Large intestine (tissue), 3 donors: ENCODE measurements at regions not wholly inside any gene's neighbourhood (a gene's known extent, or its start where the extent isn't known, plus 50 kb on each side); places are given as distances from the start of the nearest gene placed in this dataset.
A peak's percentile ranks its signal among the peaks of the same experiment; 100 is the strongest.

ENCODE experiments used
- DNase-seq, 2 donors: peaks; one replicate each; pipeline versions ENCODE4 v3.0.0 to v3.0.0-alpha.2; 2013
- H3K27ac ChIP-seq: one replicate; pipeline ENCODE4 v1.5.1; 2013; ENCODE audit warnings: low read length
- H3K27me3 ChIP-seq: 2 replicates; pipeline ENCODE4 v1.6.1; 2013; ENCODE audit warnings: low read length; ENCODE audit not compliant: control insufficient read depth, insufficient read depth
- H3K36me3 ChIP-seq: 2 replicates; pipeline ENCODE4 v1.6.1; 2013; ENCODE audit warnings: low read length; ENCODE audit not compliant: control insufficient read depth, insufficient read depth
- H3K4me1 ChIP-seq: one replicate; pipeline ENCODE4 v1.6.1; 2013; ENCODE audit warnings: low read length; ENCODE audit not compliant: control insufficient read depth, insufficient read depth
- H3K4me3 ChIP-seq: one replicate; pipeline ENCODE4 v1.5.1; 2013; ENCODE audit warnings: low read length
- H3K9me3 ChIP-seq: one replicate; pipeline ENCODE4 v1.6.1; 2013; ENCODE audit warnings: mild to moderate bottlenecking, low read depth, low read length, moderate library complexity; ENCODE audit not compliant: control insufficient read depth
- WGBS: methylation state at CpG from one replicate; pipeline ENCODE4 v1.1.5; 2013; ENCODE audit warnings: low lambda C conversion rate; ENCODE audit not compliant: insufficient coverage; 5-methylcytosine and 5-hydroxymethylcytosine counted together

DNA sequence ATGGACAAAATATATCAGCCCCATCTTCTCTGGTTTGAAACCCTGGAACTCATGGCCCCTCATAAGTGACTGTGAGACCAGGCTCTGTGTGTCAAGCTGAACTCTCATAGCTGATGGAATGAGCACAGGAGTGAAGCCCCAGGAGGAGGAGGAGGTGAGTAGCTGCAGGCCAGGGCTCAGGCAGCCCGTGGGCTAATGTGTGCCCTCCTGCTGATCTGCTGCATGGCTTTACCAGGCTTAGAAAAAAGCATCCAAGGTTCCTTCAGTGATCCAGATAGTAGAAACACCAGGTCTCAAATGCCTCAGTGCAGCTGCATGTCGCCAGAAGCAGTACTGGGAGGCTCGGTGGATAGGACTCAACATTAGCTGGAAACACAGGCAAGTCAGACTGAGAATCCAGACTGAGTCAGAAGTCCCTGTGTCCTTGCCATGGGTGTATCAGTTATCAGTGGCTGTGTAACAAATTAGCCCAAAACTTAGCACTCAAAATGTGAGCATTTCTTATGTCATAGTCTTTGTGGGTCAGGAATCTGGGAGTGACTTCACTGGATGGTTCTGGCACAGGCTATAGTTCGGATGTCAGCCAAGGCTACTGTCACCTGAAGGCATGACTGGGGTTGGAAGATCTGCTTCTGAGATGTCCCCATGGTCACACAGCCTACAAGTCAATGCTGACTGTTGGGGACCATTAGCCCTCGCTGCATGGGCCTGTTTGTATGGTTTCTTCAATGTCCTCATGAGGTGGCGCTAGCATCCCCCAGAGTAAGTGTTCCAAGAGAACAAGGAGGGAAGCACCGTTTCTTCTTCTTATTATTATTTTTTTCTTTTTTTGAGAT lies 255.4 kb upstream of the IRF2BP2 start:
- H3K27ac ChIP-seq: peak overlapping the region; percentile 71
- no peaks in the 10 kb centered on the region for H3K36me3 ChIP-seq
- H3K27me3 ChIP-seq: no peaks in the 10 kb centered on the region
- H3K9me3 ChIP-seq: no peaks in the 10 kb centered on the region
- DNase-seq: no peak
- peaks cover 42% of the 10 kb centered on the region for H3K4me1 ChIP-seq
- H3K4me3 ChIP-seq: no peak overlapping the region
- WGBS: no CpG with 5 or more reads among the region's 7 CpGs

- WGBS: no CpG with 5 or more reads among the region's 3 CpGs
- DNase-seq: no peak
- Histone ChIP-seq H3K27me3 (no peaks in the 10 kb centered on the region), H3K36me3 (no peaks in the 10 kb centered on the region), H3K4me3 (no peak overlapping the region), H3K27ac (no peak overlapping the region), H3K4me1 (peaks cover 45% of the 10 kb centered on the region), H3K9me3 (no peaks in the 10 kb centered on the region)
These were observed 254.1 kb upstream of the IRF2BP2 start for GRCh38 chr1:234864116-234864515.

DNA sequence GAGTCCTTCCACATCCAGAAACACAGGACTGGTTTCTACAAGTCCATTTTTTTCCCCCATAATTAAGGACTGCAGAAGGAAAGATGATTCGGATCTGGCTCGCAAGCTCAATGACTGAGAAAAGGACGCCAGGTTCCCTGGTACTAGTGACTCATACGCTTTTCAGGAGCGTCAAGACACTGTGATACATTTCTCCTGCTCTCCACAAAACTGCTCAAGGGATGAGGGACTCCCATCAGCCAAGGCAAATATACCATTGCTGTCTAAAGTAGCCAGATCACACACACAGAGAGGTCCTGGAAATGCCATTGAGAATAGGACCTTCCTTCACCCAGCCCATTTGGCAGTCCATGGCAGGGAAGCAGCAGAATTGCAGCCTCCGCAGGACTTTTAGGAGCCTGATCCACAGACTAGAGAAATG lies 253.6 kb upstream of the IRF2BP2 start:
- Histone ChIP-seq H3K27ac (peak overlapping the region; percentile 68), H3K4me3 (no peak overlapping the region), H3K27me3 (no peaks in the 10 kb centered on the region), H3K36me3 (no peaks in the 10 kb centered on the region), H3K9me3 (no peaks in the 10 kb centered on the region), H3K4me1 (peaks cover 45% of the 10 kb centered on the region)
- no CpG with 5 or more reads among the region's 6 CpGs for WGBS
- DNase-seq: no peak

DNA sequence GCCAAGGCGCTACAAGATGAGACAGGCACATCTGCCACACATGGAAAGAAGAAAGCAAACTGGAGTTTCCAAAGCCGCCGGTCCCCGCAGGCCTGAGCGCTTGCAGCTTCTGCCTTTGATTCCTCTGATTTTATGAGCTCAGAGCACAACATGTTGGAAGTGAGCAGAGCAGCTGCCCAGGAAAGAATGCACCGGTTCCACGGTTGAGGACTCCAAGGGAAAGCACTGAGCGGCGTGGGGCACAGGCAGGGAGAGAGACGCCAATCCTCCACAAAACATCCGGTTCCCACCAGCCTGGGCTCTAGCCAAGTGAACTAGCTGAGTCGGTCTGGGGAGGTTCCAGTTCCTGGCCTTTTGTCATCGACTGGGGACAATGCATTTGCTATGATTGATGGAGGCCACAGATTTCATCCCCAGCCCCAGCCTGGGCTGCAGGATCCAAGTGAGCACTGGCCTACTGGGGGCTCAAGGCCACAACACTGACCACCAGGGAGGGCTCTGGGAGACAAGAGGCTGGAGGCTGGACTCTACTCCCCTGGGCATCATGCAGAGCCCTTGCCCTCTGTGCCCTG lies 253.1 kb upstream of the IRF2BP2 start:
- WGBS: no CpG with 5 or more reads among the region's 13 CpGs
- peak in 1 of 2 donors; percentile 61 for DNase-seq
- no peaks in the 10 kb centered on the region for H3K27me3 ChIP-seq
- peaks cover 45% of the 10 kb centered on the region for H3K4me1 ChIP-seq
- H3K9me3 ChIP-seq: no peaks in the 10 kb centered on the region
- H3K27ac ChIP-seq: peak overlapping the region; percentile 68
- no peaks in the 10 kb centered on the region for H3K36me3 ChIP-seq
- no peak overlapping the region for H3K4me3 ChIP-seq

DNA sequence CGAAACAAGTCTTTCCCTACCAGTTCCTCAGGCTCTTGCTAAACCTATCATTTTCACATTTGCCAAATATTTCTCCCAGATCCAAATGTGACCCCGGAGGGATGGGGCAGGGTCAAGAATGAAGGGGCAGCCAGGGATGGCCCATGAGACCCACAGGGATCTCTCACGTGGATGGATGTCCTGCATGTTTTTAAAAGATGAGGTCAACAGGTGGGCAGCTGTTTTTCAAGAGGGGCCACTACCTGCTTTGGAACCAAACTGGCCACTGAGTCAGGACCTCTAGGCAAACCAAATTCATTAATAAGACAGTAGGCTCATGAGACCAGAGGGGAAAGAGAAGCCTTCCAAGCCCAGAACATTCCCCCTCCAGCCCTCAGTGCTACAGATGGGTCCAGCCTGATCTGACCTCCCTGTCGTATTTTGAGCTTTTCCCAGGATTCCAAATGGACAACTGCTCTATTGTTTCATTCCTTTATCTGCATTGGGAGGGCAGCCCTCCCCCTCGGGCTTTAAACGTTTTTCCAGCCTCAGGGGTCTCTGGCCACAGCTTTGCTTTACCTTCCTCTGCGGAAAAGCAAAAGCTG lies 252.5 kb upstream of the IRF2BP2 start:
- DNase-seq: no peak
- Histone ChIP-seq H3K36me3 (no peaks in the 10 kb centered on the region), H3K4me3 (no peak overlapping the region), H3K9me3 (no peaks in the 10 kb centered on the region), H3K27me3 (no peaks in the 10 kb centered on the region), H3K4me1 (peaks cover 45% of the 10 kb centered on the region), H3K27ac (peak overlapping the region; percentile 68)
- WGBS: no CpG with 5 or more reads among the region's 7 CpGs

- DNase-seq: peak; percentile 82 to 90
These were observed 251.8 kb upstream of the IRF2BP2 start for GRCh38 chr1:234861761-234862160.

DNA sequence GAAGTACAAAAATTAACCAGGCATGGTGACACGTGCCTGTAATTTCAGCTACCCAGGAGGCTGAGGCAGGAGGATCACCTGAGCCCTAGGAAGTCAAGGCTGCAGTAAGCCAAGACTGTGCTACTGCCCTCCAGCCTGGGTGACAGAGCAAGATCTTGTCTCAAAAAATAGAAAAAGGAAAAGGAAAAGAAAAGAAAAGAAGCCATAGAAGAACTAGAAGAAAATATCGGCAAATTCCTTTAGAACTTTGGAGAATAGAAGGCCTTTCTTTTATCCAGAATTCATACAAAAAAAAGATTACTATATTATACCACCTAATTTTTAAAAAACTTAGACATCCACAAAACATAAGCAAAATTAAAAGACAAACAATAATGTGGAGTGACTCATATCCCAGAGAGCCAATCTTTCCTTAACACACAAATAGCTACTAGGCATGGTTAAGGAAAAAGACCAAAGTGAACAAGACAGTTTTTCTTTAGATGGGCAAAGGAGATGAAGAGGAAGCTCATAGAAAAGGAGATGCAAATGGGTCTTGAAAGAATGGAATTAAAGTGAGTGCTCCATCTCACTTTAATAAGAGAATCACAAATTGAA lies 251.1 kb upstream of the IRF2BP2 start:
- Histone ChIP-seq H3K4me3 (no peak overlapping the region), H3K27ac (peak overlapping the region; percentile 75), H3K9me3 (no peaks in the 10 kb centered on the region), H3K27me3 (no peaks in the 10 kb centered on the region), H3K4me1 (peaks cover 36% of the 10 kb centered on the region), H3K36me3 (no peaks in the 10 kb centered on the region)
- WGBS: no CpG with 5 or more reads among the region's 2 CpGs
- no peak for DNase-seq

More at GRCh38 chr1:234861761-234862160, 251.8 kb upstream of the IRF2BP2 start:
- Histone ChIP-seq H3K27ac (peak overlapping the region; percentile 75), H3K4me3 (no peak overlapping the region), H3K27me3 (no peaks in the 10 kb centered on the region), H3K36me3 (no peaks in the 10 kb centered on the region), H3K9me3 (no peaks in the 10 kb centered on the region), H3K4me1 (peaks cover 42% of the 10 kb centered on the region)
- WGBS: 27% methylated on average over 2 of the region's 4 CpGs

DNA sequence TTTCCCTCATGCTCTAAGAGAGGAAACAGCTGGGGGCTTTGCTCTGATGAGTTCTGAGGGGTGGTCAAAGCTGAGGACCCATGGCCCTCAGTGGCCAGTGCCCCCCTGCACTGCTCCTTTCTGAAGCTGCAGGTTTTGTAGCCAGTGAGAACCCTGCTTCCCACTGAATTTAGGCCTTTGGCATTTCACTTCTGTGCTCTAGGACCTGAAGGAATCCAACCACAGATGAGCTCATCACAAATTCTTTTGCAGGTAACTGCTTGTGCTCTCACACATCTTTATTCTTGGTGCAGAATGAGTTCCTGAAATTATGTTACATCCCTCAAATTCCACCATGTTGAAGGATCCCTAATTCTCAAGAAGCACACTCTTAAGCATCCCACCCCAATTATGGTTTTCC lies 248.7 kb upstream of the IRF2BP2 start:
- H3K4me1 ChIP-seq: peaks cover 29% of the 10 kb centered on the region
- no peaks in the 10 kb centered on the region for H3K9me3 ChIP-seq
- DNase-seq: no peak

DNA sequence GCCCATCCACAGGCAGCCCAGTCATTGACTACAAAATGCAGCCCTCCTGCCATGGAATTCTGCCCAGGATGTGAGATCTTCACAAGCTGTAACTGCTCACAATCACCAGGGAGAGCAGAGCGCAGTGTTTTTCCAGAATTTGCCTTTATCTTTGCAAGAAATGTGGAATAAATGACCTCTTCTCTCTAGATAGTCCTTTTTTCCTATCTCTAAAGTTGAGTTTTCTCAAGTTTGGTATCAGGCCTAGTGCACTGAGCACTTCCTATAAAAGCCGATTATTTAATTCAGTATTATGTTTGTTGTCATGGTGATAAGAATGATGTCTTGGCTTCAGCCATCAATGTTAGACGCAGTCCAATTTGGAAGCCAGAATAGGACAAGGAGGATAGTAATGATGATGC lies 246.9 kb upstream of the IRF2BP2 start:
- Histone ChIP-seq H3K9me3 (no peaks in the 10 kb centered on the region), H3K27ac (no peak overlapping the region), H3K36me3 (no peaks in the 10 kb centered on the region), H3K4me1 (peaks cover 18% of the 10 kb centered on the region), H3K4me3 (no peak overlapping the region), H3K27me3 (no peaks in the 10 kb centered on the region)
- DNase-seq: no peak
- 83% methylated on average over 1 of the region's 3 CpGs for WGBS

More for the DNA sequence above, 248.7 kb upstream of the IRF2BP2 start:
- Histone ChIP-seq H3K27me3 (no peaks in the 10 kb centered on the region), H3K4me3 (no peak overlapping the region), H3K36me3 (no peaks in the 10 kb centered on the region), H3K27ac (no peak overlapping the region)

DNA sequence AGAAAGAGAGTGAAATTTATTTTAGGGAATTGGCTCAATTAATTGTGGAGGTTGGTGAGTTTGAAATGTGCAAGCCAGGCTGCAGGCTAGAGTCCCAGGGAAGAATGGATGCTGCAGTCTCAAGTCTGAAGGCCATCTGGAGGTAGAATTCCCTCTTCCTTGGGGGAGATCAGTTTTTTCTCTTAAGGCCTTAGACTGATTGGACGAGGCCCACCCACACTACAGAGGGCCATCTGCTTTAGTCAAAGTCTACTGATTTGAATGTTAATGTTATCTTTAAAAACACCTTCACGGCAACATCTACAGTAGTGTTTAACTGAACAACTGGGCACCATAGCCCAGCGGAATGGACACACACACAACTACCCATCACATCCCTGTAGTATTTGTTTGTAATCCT lies 245.9 kb upstream of the IRF2BP2 start:
- Histone ChIP-seq H3K36me3 (no peaks in the 10 kb centered on the region), H3K27ac (no peak overlapping the region), H3K27me3 (no peaks in the 10 kb centered on the region), H3K4me3 (no peak overlapping the region), H3K9me3 (no peaks in the 10 kb centered on the region), H3K4me1 (peaks cover 17% of the 10 kb centered on the region)
- no CpG with 5 or more reads among the region's 3 CpGs for WGBS
- DNase-seq: no peak
